H7 (cell line): ENCODE measurements at regions not wholly inside any gene's neighbourhood (a gene's known extent, or its start where the extent isn't known, plus 50 kb on each side); places are given as distances from the start of the nearest gene placed in this dataset.
A peak's percentile ranks its signal among the peaks of the same experiment; 100 is the strongest.

Source experiments
- DNase-seq: peaks from one replicate; pipeline ENCODE4 v3.0.0; 2012
- H3K27me3 ChIP-seq: 2 replicates; pipeline ENCODE4 v1.6.0; 2011; ENCODE audit warnings: mild to moderate bottlenecking, low read length; ENCODE audit not compliant: control insufficient read depth, insufficient read depth
- H3K36me3 ChIP-seq: replicated peaks from 2 replicates; pipeline ENCODE4 v1.5.1; 2011; ENCODE audit warnings: low read length; ENCODE audit not compliant: control insufficient read depth, insufficient read depth
- H3K4me3 ChIP-seq: 2 replicates; pipeline ENCODE4 v1.5.1; 2011; ENCODE audit warnings: low read depth, mild to moderate bottlenecking, control low read depth, low read length, moderate library complexity; ENCODE audit not compliant: insufficient read depth

DNA sequence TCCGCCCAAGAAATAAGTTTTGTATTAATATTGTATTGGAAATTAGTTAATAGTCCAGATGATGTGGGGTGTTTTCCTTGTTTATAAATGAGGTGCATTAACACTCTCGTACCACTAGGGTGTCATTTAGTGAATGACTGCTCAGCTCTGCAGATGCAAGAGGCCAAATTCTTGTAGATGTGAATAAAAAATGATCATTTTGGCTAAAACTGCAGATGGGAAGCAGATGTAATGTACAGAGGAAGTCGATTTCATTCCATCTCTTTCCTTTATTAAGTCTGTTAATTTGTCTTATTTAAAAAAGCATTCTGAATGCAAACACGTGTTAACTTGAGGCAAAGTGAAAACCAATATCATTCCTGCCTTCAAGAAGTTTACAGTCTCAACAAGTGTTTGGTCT, 108.1 kb downstream of the DHX15 start:
- Histone ChIP-seq H3K36me3 (no peaks in the 10 kb centered on the region), H3K27me3 (peaks cover 11% of the 10 kb centered on the region), H3K4me3 (no peak overlapping the region)
- peak; percentile 54 for DNase-seq

DNA sequence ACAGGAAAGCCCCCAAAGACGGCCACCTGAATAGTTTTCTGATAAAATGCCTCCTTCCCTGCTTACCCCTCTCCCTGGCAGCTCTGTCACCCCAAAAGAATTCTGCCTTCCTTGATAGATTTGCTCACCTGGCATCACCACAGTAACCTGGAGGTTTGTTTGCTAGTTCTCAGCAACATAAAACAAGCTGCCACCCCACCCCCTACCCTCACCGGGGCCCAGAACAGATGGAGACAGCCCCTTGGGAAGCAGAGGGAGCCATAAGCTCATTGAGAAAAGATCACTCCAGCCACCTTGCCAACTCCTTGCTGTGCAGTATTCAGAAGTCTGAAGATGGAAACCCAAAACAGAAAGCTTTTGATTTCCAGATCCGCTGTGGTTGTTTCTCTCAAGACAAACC, 108.6 kb downstream of the DHX15 start:
- peak; percentile 56 for DNase-seq
- Histone ChIP-seq H3K36me3 (no peaks in the 10 kb centered on the region), H3K4me3 (no peak overlapping the region), H3K27me3 (peaks cover 16% of the 10 kb centered on the region)

DNA sequence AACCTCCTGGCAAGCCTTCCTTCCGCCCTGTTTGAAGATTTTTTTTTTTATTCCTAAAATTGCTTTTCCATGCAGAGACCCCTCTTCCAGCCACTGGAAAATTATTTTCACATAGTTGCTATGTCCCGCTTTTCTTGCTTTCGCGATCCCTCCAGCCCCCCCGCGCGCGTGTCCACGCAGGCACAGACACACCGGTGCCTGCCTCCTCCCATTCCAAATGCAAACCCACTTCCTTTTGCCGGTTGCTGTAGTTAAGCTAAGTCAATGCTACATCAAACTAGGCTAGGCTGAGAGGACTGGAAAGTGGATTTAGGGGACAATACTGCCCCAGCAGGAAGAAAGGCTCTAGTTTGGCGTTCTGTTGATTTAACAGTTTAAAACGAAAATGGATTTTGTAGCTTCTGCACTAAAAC, 111.0 kb downstream of the DHX15 start:
- Histone ChIP-seq H3K36me3 (no peaks in the 10 kb centered on the region), H3K27me3 (peaks cover 39% of the 10 kb centered on the region), H3K4me3 (peak overlapping the region; percentile 78)
- DNase-seq, result peak; percentile 65

DNA sequence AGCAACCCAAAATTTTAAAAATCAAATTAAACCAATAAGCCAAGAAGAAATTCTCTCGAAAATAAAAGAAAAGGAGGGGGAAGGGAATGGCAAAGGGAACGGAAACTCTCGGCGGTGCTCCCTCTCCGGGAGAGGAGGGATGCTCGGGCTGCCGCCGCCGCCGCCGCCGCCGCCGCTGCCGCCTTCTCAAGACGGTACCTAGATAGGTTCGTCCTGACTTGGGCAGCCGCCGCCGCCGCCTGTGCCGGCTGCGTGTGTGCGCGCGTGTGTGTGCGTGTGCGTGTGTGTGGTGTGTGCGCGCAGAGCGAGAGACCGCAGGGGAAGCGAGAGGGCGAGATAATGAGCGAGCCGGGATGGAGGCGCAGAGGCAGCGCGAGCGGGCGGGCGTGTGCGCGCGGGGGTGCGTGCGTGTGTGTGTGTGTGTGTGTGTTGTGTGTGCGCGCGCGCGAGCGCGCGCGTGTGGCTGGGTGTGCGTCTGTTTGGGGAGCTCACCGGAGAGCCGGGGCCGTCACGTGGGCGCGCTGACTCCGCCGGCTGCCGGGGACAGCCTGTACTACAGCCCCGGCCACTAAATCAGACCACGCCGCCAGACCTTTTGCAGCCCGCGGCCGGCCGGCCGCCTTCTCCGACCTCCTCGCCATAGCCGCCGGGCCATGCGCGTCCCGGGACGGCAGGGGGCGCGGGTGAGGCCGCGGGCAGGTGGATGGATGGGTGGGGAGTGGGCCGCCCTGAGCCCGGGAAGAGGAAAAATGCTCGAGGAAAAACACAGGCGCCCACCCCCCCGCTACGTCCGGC, 111.6 kb downstream of the DHX15 start:
- DNase-seq, result peak; percentile 95

DNA sequence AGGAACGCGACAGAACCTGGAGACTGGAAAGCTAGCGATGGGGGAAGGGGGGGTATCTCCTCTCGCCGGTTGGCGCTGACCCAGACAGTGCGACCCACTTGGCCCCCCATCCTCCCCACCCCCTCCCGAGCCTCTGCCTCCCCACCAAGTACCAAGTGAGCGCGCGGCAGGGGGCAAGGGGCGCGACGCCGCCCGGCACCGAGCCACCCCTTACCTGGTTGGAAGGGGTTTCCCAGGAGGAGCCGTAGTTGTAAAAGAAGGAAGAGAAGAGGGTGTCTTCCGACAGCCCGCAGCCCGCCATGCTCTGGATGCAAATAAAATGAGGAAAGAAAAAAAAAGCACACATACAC, 112.2 kb downstream of the DHX15 start:
- Histone ChIP-seq H3K27me3 (peaks cover 43% of the 10 kb centered on the region), H3K4me3 (peak overlapping the region; percentile 78), H3K36me3 (no peaks in the 10 kb centered on the region)
- no peak for DNase-seq

More for the DNA sequence above, 111.6 kb downstream of the DHX15 start:
- peaks cover 42% of the 10 kb centered on the region for H3K27me3 ChIP-seq
- peak overlapping the region; percentile 78 for H3K4me3 ChIP-seq
- no peaks in the 10 kb centered on the region for H3K36me3 ChIP-seq

DNA sequence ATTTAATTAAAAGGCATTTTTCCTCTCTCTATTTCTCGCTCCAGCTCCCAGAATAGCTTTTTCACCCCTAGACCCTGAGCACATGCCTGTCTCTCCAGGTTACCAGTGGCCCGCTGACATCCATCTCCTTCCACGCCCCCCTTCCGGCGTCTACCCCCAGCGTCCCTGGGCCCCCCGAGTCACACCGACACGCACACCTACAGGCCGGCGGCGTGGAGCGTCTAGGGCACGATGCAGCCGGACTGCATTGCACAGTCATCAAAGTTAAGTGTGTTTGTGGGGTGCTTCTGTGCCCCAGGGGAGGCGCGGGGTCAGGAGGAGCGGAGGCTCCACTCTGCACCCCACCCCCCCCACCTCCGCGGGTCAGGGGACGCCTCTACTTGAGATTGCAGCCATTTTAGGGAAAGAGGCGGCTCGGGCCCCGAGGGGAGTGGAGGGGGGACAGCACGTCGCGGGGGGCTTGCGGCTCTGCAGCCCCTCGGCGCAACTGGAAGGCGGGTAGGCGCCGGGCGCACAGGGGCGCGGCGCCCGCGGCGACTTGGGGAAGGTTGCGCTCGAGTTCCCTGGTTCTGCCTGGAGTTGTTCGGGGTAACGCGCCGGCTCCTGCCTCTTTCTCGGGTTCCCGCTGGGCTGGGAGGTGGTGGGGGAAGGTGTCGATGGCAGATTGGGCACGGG, 112.7 kb downstream of the DHX15 start:
- no peaks in the 10 kb centered on the region for H3K36me3 ChIP-seq
- peak; percentile 86 for DNase-seq
- peaks cover 44% of the 10 kb centered on the region for H3K27me3 ChIP-seq
- peak overlapping the region; percentile 78 for H3K4me3 ChIP-seq

DNA sequence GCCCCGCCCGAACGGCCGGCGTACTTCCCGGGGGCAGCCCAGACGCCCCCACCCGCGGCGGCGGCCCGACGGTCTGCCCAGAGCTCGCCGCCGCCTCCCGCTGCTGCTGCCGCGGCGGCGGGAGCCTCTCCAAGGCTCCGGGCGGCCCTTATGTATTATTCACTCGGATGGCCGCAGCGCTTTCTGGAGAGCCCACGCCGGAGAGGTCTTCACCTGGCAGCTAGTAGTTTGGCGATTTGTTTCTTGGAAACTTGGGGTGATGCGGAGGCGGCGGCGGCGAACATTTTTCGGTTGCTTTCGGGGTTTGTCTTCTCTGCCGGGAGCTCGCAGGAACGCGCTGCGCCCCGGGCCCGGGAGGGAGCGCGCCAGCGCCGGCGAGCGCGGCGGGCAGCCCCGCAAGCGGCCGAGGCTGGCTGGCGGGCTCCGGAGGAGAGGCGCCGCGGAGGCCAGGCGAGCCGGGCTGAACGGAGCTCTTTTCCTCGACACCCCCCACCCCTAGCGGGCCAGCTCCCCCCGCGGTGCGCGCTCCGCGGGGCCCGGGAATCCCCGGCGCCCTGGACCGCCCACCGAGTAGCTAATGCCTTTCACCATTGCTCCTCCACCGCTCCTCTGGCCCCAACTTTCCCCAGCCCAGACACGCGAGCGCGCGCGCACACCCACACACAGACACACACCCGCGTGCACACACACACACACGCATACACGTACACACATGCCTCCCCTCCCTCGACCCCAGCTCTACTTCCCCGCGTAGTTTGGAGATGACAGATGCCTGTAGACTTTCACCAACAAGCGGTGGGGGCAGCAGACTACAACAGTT, 113.5 kb downstream of the DHX15 start:
- Histone ChIP-seq H3K27me3 (peaks cover 44% of the 10 kb centered on the region), H3K4me3 (peak overlapping the region; percentile 78), H3K36me3 (no peaks in the 10 kb centered on the region)
- peak; percentile 86 for DNase-seq

DNA sequence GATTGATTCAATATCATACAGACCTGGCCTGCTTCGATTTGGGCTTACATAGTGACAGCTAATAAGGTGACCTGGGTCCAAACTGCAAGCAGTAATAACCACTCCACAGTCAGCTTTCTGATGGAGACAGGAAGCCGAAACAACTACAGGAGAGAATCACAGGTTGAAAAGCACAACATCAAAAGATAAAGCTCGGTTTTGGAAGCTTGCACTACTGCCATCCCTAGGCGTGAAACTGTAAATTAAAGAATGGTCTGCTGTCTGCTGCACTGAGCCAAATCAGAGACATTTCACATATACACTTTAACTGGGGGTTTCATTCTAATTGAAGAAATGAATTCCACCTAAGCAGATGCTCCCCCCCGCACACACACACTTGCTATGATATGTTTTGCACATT, 116.3 kb downstream of the DHX15 start:
- no peaks in the 10 kb centered on the region for H3K36me3 ChIP-seq
- DNase-seq, result no peak
- H3K27me3 ChIP-seq, result peaks cover 44% of the 10 kb centered on the region
- H3K4me3 ChIP-seq, result no peak overlapping the region

DNA sequence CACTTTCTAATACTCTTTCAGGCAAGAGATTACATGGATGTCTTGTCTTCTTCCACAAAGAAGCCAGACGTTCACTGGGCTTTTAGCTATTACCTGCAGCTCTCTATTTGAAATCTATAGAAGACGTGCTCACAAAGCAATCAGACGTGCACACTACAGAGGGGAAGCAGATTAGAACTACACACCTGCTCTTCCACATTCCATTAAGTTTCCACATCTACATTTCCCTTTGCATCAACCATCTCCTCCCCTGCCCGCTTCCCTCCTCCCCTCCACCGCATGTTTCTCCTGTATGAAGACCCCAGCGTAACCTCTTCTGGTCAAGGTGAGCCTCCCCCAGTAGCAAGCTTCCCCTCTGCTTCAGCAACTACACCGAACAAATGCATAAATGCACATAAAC, 119.8 kb downstream of the DHX15 start:
- Histone ChIP-seq H3K4me3 (no peak overlapping the region), H3K36me3 (no peaks in the 10 kb centered on the region), H3K27me3 (peaks cover 17% of the 10 kb centered on the region)
- no peak for DNase-seq

DNA sequence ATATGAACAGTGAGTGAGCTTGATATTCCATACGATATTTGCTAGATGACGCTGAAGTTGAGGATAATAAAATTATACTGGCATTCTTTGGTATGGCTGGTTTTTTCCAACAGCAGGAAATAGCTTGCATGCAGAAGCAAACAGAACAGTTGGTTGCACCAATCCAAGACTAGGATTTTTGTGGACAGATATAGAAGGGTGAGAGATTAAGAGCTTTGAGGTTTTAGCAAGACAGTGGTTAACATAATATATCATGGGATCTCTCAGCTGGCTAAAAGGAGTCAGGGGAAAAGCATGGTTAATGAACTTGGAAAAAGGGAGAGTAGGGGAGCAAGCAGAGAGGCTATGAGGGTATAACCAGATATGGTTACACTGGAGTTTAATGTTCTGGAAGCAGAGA, 127.9 kb downstream of the DHX15 start:
- H3K36me3 ChIP-seq, result no peaks in the 10 kb centered on the region

DNA sequence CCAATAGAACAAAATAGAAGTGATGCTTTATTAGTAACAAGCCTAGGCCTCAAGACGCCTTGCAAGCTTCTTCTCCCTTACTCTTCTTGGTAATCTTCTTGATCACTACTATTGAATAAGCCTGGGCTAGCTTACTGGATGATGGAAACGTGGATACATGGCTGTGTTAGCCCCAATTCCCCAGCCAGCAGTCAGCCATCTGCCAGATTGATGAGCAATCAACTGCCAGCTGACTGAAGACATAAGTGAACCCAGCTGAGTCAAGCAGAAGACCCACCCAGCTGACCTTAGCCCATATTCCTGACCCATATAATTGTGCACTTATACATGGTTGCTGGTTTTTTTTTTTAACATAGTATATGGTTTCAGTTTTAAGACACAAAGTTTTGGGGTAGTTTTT, 130.4 kb downstream of the DHX15 start:
- DNase-seq, result no peak
- no peaks in the 10 kb centered on the region for H3K27me3 ChIP-seq

More for the DNA sequence above, 127.9 kb downstream of the DHX15 start:
- no peaks in the 10 kb centered on the region for H3K27me3 ChIP-seq
- no peak for DNase-seq
- no peak overlapping the region for H3K4me3 ChIP-seq

DNA sequence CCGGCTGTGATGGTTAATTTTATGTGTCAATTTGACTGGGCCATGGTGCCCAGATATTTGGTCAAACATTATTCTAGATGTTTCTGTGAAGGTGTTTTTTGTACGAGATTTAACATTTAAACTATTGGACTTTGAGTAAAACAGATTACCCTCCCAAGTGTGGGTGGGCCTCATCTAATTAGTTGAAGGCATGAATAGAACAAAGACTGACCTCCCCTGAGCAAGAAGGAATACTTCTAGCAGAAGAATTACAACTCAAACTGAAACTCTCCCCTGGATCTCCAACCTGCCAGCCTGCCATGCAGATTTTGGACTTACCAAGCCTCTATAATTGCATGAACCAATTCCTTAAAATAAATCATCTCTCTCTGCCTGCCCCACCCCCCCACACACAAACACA, 132.5 kb downstream of the DHX15 start:
- no peaks in the 10 kb centered on the region; the same call in 1 of the 2 replicates for H3K27me3 ChIP-seq
- no peak for DNase-seq
- no peaks in the 10 kb centered on the region for H3K36me3 ChIP-seq
- H3K4me3 ChIP-seq, result no peak overlapping the region

More for the DNA sequence above, 130.4 kb downstream of the DHX15 start:
- no peak overlapping the region for H3K4me3 ChIP-seq
- no peaks in the 10 kb centered on the region for H3K36me3 ChIP-seq

DNA sequence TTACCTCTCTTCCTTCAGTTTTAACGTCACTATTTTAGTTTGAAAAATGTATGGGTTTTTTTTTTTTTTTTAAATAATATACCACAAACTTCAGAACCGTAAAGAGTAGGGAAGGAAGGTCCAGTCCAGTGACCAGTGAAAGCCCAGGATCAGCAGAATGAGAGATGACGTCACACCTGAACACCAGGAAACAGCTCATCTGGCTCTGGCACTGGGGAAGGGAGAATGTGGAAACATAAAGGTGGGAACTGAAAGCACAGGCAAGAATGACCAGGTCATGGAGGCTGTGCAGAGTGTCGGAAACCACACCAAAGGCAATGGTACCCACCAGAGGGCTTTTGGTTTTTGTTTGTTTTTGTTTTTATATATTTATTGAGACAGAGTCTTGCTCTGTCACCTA, 141.2 kb downstream of the DHX15 start:
- H3K36me3 ChIP-seq, result no peaks in the 10 kb centered on the region
- H3K4me3 ChIP-seq, result no peak overlapping the region
- no peaks in the 10 kb centered on the region; the same call in 1 of the 2 replicates for H3K27me3 ChIP-seq
- DNase-seq, result no peak

DNA sequence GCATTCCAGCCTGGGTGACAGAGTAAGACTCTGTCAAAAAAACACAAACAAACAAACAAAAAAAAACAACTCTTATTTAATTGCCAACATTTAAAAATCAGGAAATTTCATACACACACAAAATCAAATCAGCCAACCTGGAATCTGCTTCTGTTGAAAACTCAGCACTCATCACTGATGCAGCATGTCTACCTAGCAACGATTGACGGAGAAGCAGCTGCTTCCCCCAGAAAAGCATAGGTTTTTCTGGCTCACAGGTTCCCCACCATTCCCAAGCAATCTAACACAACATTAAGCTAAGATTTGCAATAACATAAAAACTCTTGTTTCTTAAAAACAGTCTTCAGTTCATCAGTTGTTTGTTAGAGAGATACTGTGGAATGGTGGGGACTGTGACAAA, 143.6 kb downstream of the DHX15 start:
- Histone ChIP-seq H3K36me3 (no peaks in the 10 kb centered on the region), H3K27me3 (no peaks in the 10 kb centered on the region), H3K4me3 (no peak overlapping the region)
- no peak for DNase-seq

DNA sequence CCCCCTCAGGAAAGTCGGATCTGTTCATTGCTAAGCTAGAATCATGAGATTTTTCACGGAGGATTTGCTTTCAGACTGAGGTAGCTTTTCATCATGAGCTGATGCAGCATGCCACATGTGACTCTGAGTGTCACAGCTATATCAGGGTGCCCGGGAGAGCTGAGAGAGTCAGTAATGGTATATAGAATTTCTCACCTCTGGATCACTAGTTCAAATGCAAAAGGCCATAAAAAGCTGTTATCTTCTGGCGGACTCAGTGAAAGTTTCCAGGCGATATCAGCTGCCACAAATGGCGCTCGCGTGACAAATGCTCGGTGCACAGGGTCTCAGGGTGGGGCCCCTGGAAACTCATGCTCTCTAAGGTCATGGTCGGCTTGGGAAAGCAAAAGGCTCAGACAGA, 150.1 kb downstream of the DHX15 start:
- DNase-seq, result no peak
- no peaks in the 10 kb centered on the region for H3K27me3 ChIP-seq
- H3K4me3 ChIP-seq, result no peak overlapping the region
- H3K36me3 ChIP-seq, result no peaks in the 10 kb centered on the region
